ENCODE measurements at regions not wholly inside any gene's neighbourhood (a gene's known extent, or its start where the extent isn't known, plus 50 kb on each side); places are given as distances from the start of the nearest gene placed in this dataset.
A peak's percentile ranks its signal among the peaks of the same experiment; 100 is the strongest.

- no peak for DNase-seq (ENCODE audit: low read depth in 2 of 2)
Measured at GRCh38 chr3:31247850-31248562, 284.7 kb upstream of the STT3B start.

GRCh38 chr3:31248563-31248992 lies 284.1 kb upstream of the STT3B start:
- no peak for DNase-seq (ENCODE audit: low read depth in 2 of 2)

GRCh38 chr3:31249545-31249944 lies 283.2 kb upstream of the STT3B start:
- DNase-seq (ENCODE audit: low read depth in 2 of 2): no peak

GRCh38 chr3:31250116-31250777 lies 282.5 kb upstream of the STT3B start:
- no peak for DNase-seq (ENCODE audit: low read depth in 2 of 2)

GRCh38 chr3:31251083-31251482 lies 281.6 kb upstream of the STT3B start:
- DNase-seq (ENCODE audit: low read depth in 2 of 2): no peak

GRCh38 chr3:31252216-31253185 lies 280.2 kb upstream of the STT3B start:
- no peak for DNase-seq (ENCODE audit: low read depth in 2 of 2)

GRCh38 chr3:31253782-31254181 lies 278.9 kb upstream of the STT3B start:
- peak; percentile 20 to 27 for DNase-seq (ENCODE audit: low read depth in 2 of 2)

- DNase-seq (ENCODE audit: low read depth in 2 of 2): no peak
Measured at GRCh38 chr3:31254483-31254882, 278.2 kb upstream of the STT3B start.

GRCh38 chr3:31255007-31255581 lies 277.6 kb upstream of the STT3B start:
- no peak for DNase-seq (ENCODE audit: low read depth in 2 of 2)

GRCh38 chr3:31262201-31262600 lies 270.5 kb upstream of the STT3B start:
- DNase-seq (ENCODE audit: low read depth in 2 of 2): no peak

- DNase-seq (ENCODE audit: low read depth in 2 of 2): no peak
Measured at GRCh38 chr3:31263897-31264296, 268.8 kb upstream of the STT3B start.

- no peak for DNase-seq (ENCODE audit: low read depth in 2 of 2)
Measured at GRCh38 chr3:31265646-31266428, 266.9 kb upstream of the STT3B start.

- no peak for DNase-seq (ENCODE audit: low read depth in 2 of 2)
Measured at GRCh38 chr3:31268868-31269267, 263.9 kb upstream of the STT3B start.

GRCh38 chr3:31270010-31270409 lies 262.7 kb upstream of the STT3B start:
- no peak for DNase-seq (ENCODE audit: low read depth in 2 of 2)

- DNase-seq (ENCODE audit: low read depth in 2 of 2): no peak
Measured at GRCh38 chr3:31274326-31275024, 258.2 kb upstream of the STT3B start.

- peak; percentile 13 to 24 for DNase-seq (ENCODE audit: low read depth in 2 of 2)
Measured at GRCh38 chr3:31275038-31275572, 257.6 kb upstream of the STT3B start.

- no peak for DNase-seq (ENCODE audit: low read depth in 2 of 2)
Measured at GRCh38 chr3:31275583-31275982, 257.1 kb upstream of the STT3B start.

GRCh38 chr3:31277582-31277981 lies 255.1 kb upstream of the STT3B start:
- no peak for DNase-seq (ENCODE audit: low read depth in 2 of 2)

- DNase-seq (ENCODE audit: low read depth in 2 of 2): no peak
Measured at GRCh38 chr3:31278532-31278931, 254.2 kb upstream of the STT3B start.

GRCh38 chr3:31284776-31285175 lies 247.9 kb upstream of the STT3B start:
- DNase-seq (ENCODE audit: low read depth in 2 of 2): no peak

Measured in fibroblast of skin of left quadriceps (primary cell).